HG03095 (cell line): ENCODE measurements at regions not wholly inside any gene's neighbourhood (a gene's known extent, or its start where the extent isn't known, plus 50 kb on each side); places are given as distances from the start of the nearest gene placed in this dataset.

ENCODE experiments used
- ATAC-seq: cut with Tn5 transposase; IDR thresholded peaks from one replicate; pipeline ENCODE4 v1.9.1; 2021; ENCODE audit warnings: moderate library complexity; ENCODE audit not compliant: unreplicated experiment

DNA sequence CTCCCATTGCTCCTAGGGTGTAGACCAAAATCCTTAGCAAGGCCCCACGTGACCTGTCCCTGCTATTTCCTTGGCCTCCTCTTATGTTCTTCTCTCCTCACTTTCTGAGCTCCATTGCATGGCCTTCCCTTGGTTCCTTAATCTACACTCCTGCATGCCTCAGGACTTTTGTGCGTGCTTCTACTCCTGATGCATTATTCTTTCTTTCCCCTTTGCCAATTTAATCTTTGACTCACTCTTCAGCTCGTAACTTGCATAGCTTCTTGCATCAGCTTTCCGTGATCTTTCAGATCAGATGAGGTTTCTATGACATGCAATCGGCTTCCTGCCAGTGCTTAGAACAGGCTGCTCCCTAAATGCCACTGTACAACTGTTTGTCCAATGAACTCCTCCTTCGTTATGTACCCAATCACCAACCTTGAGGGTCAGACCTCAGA, 261.6 kb upstream of the CADM1 start:
- ATAC-seq, result no peak

DNA sequence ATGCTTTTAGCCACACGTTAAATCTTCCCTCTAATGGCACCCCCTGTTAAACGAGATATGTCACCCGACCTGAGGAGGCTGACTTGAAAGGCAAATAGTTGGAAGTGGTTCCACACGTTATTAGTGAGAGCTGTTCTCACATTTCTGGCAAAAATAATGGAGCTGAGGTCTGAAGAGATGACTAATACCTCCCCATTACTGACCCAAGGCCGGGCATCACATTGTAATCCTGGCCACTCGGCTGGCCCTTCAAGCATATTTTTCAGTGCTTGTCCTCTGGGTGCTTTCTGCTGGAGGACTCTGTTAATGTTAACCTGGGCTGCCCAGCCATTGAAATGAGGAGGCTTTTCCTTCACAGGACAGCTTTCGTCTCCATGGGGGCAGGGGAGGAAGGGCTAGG, 260.0 kb upstream of the CADM1 start:
- ATAC-seq, result no peak

GRCh38 chr11:115761817-115762216, 257.6 kb upstream of the CADM1 start:
- ATAC-seq, result no peak

DNA sequence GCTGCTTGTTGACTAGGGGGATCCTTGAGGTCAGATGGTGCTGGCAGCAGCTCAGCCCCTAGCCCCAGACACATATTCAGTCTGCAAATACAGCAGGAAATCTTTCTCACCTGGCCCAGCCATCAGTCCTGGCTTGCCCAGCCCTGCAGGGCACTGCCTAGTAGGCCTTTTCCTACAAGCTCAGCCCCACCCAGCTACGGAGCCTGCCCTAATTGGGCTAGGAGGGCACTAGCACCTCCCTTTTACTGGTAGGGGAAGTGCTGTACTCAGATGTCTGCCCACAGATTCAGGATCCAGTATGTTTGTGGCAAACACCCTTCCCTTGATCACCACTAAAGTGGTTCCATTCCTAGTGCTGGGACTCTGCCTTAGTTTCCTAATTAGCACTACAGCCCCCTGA, 257.1 kb upstream of the CADM1 start:
- no peak for ATAC-seq

- ATAC-seq, result no peak
Measured at GRCh38 chr11:115760461-115761320, 256.5 kb upstream of the CADM1 start.

- no peak for ATAC-seq
Measured at GRCh38 chr11:115759622-115760460, 255.6 kb upstream of the CADM1 start.

GRCh38 chr11:115758011-115758410, 253.8 kb upstream of the CADM1 start:
- no peak for ATAC-seq

- ATAC-seq, result no peak
Measured at GRCh38 chr11:115751243-115752015, 247.2 kb upstream of the CADM1 start.

GRCh38 chr11:115745610-115746512, 241.6 kb upstream of the CADM1 start:
- no peak for ATAC-seq

- no peak for ATAC-seq
Measured at GRCh38 chr11:115745066-115745465, 240.9 kb upstream of the CADM1 start.

GRCh38 chr11:115743719-115744118, 239.5 kb upstream of the CADM1 start:
- ATAC-seq, result no peak

GRCh38 chr11:115741376-115742107, 237.3 kb upstream of the CADM1 start:
- no peak for ATAC-seq

GRCh38 chr11:115740324-115740723, 236.1 kb upstream of the CADM1 start:
- ATAC-seq, result no peak

DNA sequence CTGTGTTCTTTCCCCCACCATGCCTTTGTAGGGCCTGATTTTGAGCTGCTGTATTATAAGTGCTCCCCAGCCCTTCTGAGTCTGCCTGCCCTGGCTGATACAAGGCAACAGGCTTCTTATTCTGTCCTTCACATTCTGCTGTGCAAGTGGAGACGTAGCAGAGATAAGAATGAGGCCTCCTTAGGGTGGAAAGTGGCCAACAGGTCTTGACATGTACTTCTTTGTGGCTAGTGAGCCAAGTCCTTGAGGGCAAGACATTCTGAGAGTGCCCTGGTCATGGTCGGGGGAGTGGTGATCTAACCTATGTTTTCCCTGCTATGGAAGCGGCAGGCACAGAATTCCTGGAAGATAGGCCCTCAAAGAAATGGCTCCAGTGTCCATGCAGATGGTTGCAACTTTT, 235.7 kb upstream of the CADM1 start:
- ATAC-seq, result no peak

DNA sequence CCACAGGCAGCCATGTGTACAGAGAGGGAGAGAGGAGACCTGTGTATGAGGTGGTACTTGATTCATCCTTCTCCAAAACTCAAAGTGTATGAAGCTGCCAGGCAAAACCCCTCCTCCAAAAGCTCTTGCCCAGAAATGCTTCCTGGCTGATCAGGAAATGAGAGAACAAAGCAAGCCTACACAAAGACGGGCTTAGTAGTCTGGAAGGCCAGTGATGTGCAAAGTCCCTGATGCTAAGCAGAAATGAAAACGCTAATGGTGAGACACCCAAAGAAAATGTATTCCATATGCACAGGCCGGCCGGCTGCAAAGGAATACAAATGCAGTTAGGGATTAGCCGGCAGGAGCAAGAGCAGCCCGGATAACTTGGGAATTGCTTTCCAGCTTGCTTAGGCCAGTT, 234.9 kb upstream of the CADM1 start:
- ATAC-seq, result no peak

- no peak for ATAC-seq
Measured at GRCh38 chr11:115737875-115738274, 233.7 kb upstream of the CADM1 start.

DNA sequence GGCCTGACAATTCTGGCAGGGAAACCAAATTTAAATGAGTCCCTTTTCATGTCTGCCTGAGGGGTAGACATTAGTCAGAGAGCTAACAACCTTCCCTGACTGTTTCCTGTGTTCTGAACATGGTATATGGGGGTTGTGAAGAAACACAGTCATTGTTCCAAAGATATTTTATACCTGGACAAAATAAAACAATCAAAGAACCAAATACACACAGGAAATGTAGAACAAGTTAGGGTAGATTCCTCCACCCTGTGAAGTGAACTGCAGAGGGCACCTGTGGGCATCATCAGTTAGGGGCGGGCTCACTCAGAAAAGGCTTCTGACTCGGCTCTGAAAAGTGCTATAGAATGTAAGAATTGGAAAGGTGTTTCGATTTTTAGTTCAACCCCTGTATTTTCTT, 231.9 kb upstream of the CADM1 start:
- no peak for ATAC-seq

DNA sequence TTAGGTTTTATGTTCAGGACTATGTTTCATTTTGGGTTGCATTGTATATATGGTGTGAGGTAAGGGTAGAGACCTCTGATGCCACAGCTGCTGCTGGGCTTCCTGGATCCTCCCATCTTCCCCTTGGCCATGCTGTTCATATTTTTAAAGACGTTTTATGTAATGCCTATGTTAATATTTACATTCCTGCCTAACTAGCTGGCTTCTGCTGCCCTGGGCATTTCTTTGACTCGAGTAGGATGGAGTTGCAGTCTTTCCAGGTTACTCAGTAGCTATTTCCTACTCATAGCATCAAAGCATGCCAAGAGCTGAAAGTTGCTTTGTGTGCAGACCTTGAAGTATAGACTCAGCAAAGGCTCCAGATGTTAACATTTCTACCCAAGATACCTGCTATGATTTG, 220.5 kb upstream of the CADM1 start:
- no peak for ATAC-seq

- no peak for ATAC-seq
Measured at GRCh38 chr11:115722711-115723110, 218.5 kb upstream of the CADM1 start.
